Glomerular visceral epithelial cell (primary cell): ENCODE measurements at regions not wholly inside any gene's neighbourhood (a gene's known extent, or its start where the extent isn't known, plus 50 kb on each side); places are given as distances from the start of the nearest gene placed in this dataset.

Source experiments
- DNase-seq: peaks from one replicate; pipeline ENCODE4 v3.0.0-alpha.2; 2016; ENCODE audit errors: extremely low spot score

DNA sequence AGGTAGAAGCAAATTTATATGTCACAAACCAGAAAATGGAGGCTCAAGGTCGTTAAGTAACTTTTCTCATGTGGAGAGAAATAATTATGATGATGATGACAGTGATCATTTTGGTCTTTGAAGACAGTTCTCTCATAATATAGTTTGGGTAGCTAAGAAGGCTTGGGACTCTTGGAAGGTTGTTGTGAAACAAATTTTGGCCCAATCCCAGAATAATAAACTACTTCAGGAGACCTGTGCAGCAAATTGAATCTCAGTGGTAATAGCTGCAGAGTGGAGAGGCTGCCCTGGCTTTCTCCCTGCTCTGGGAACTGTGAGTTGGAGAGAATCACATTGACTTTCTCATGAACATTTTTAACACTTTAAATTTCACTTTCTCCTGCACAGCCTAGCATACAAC lies 217.2 kb upstream of the BOD1L1 start:
- DNase-seq: no peak

DNA sequence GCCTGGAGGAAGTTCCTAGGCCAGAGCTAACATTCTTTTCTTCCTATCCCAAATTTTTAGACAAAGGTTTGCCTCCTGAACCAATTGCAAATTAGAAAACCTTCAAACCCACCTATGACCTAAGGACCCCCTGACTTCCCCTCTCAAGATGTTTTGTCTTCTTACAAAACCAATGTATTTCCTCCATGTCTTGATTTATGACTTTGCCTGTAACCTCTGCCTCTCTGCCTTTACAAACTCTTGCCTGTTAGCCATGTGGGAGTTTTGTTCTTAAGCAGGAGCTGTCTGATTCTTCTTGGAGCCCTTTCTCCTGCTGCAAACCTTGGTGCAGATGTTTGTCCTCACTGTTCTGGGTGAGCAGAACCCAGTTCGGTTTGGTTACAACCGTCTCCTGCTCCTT lies 222.3 kb upstream of the BOD1L1 start:
- DNase-seq: no peak

- DNase-seq: no peak
Observed at GRCh38 chr4:13851085-13851940, 223.8 kb upstream of the BOD1L1 start.

DNA sequence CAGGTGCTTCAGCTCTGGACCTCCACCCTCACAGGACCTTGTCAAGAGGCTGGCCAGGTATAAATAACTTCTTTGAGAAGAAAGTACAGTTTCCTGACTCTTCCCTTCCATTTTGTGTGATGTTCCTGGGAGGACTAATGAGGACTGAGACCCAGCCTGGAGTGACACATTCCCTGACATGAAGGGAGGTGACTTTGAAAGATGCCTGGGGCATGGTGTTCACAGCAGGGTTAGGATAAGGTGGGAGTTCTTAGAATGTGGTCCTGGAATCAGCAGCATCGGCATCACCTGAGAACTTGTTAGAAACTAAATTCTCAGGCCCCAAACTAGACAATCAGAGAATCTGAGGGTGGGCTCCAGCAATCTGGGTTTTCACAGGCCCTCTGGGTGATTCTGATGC lies 224.9 kb upstream of the BOD1L1 start:
- no peak for DNase-seq

GRCh38 chr4:13856387-13856786 lies 228.9 kb upstream of the BOD1L1 start:
- DNase-seq: no peak

GRCh38 chr4:13857397-13857796 lies 229.9 kb upstream of the BOD1L1 start:
- DNase-seq: no peak

DNA sequence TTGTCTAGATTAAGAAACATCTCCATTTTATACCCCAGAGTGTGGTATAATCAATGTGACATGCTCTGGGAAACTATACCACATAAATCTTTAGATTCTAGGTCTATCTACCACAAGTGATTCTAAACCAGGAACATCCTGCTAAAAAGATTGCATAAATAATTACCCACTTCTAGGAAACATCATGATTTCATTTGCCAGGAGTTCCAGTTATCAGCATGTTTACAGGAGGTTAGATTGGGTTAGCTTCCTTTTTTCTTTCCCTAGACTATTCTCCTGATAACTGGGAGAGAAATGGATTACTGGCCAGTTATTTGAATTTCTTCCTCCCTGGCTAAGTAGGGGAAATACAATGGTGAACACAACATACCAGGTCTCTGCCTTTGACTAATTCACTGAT lies 230.3 kb upstream of the BOD1L1 start:
- no peak for DNase-seq

GRCh38 chr4:13859423-13859822 lies 231.9 kb upstream of the BOD1L1 start:
- no peak for DNase-seq

GRCh38 chr4:13860126-13860525 lies 232.6 kb upstream of the BOD1L1 start:
- DNase-seq: no peak

DNA sequence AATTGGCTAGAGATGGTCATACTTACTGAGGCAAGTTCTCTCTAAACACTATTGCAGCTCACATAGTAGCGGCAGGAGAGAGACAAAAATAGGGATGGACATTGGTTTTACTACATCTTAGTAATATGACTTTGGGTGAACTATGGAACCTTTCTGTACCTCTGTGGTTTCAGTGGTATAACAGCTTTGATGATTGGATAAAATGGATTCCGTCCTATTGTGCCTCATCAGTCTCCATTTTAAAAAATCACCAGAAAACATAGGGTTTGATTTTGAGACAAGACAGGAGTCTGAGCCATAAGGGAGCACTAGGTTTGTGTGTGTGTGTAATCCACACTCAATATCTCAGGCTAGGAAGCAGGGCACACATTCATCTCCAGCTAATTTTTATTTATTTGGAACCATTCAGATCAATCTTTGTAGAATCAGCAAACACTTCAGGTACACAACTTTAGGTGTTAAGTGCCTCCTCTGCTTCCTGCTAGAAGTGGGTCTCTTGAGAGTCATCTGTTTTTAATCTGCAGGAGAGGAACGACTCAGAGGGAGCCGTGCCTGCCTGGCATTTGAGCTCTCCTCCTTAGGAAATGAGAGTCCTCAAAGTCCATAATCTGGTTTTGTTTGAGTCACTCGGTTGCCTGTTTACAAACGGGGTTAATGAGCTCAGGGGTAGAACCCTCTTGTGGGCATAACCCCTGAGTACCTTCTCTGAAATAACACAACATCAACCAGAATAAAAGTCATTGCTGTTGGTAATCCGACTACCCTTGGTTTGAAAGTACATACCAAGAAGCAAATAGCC lies 238.5 kb upstream of the BOD1L1 start:
- DNase-seq: no peak

GRCh38 chr4:13866881-13867280 lies 239.4 kb upstream of the BOD1L1 start:
- no peak for DNase-seq

DNA sequence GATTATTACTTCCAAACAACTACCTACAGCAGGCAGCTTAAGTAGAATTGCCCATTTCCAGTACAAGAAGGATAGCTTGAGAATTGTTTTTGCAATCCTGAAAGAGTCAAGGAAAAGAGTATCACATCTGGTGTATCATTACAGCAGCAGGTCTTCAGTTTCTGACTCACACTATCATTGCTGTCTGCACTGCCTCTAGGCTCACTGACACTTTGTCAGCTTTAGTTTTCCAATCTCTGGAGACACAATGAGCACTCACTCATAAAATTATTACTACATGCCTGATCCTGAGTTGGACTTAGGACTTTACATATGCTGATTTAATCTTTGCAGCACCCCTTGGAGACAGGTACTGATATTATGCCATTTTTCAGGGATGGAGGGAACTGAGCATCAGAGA lies 244.6 kb upstream of the BOD1L1 start:
- DNase-seq: no peak

GRCh38 chr4:13872955-13873354 lies 245.4 kb upstream of the BOD1L1 start:
- no peak for DNase-seq

DNA sequence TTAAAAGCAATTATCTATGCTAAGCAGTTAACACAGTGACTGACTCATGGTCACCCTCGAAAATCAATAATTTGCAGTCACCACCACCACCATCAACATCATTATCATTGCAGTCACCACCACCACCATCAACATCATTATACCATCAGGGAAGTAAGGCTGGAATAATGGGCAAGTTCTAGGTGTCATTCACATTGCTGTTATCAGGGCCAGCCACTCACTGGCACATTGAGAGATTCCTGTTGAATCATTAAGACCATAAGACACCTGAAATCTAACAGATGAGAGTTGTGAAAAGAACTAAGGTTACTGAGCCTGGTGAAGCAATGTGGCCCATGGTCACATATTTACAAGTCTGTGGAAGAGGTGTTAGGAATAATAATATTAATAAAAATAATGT lies 247.7 kb upstream of the BOD1L1 start:
- no peak for DNase-seq

- peak; percentile 42 for DNase-seq
Observed at GRCh38 chr4:13876131-13876530, 248.6 kb upstream of the BOD1L1 start.

- DNase-seq: no peak
Observed at GRCh38 chr4:13876940-13877339, 249.4 kb upstream of the BOD1L1 start.

GRCh38 chr4:13877626-13878025 lies 250.1 kb upstream of the BOD1L1 start:
- DNase-seq: no peak

- no peak for DNase-seq
Observed at GRCh38 chr4:13881892-13882291, 254.4 kb upstream of the BOD1L1 start.

DNA sequence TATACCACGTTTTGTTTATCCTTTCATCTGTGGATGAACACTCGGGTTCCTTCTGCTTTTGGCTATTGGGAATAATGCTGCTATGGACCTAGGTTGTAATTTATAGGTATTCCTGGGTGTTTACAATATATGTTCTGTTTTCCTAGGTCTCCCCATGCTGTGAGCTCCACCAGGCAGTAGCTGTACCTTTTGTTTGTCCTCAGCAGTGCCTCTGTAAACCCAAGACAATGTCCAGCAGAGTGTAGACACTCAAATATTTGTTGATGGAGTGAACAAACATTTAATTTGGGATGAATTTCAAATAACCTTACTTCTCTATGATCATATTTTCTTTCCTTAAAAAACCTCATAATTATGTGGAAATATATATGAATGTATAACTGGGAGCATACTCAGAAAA lies 259.5 kb upstream of the BOD1L1 start:
- DNase-seq: no peak

GRCh38 chr4:13888112-13888511 lies 260.6 kb upstream of the BOD1L1 start:
- DNase-seq: peak; percentile 69

DNA sequence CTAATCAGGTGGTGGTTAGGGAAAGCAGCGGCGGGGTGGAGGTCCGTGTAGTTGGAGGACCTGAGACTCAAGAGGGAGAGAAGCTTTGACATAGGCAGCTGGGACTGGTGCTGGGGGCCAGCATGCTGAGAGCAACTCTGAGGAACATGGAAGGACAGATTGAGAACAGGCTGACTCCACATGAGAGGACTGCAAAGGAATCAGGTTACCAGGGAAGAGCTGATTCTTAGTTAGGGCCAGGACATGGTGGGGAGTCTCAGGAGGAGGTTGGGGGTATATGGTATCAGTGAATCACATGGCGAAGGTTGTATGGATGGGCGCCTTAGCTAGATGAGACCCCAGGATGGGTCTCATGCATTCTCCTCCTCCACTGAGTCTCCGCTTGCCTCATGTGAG lies 264.0 kb upstream of the BOD1L1 start:
- no peak for DNase-seq

GRCh38 chr4:13892739-13893105 lies 265.2 kb upstream of the BOD1L1 start:
- peak; percentile 27 for DNase-seq

- DNase-seq: no peak
Observed at GRCh38 chr4:13893211-13893610, 265.7 kb upstream of the BOD1L1 start.
